Liver (tissue), 8 donors: ENCODE measurements at regions not wholly inside any gene's neighbourhood (a gene's known extent, or its start where the extent isn't known, plus 50 kb on each side); places are given as distances from the start of the nearest gene placed in this dataset.
A peak's percentile ranks its signal among the peaks of the same experiment; 100 is the strongest.

Experiments used
- DNase-seq: peaks from one replicate; pipeline ENCODE4 v3.0.0-alpha.2; 2017; ENCODE audit warnings: low spot score
- H3K27ac ChIP-seq, 2 donors: one replicate each; pipeline ENCODE4 v1.7.0; 2013; ENCODE audit warnings: inconsistent platforms in 2 of 2, low read length in 2 of 2, control low read depth in 1 of 2, low read depth in 1 of 2, mild to moderate bottlenecking in 1 of 2
- H3K27me3 ChIP-seq, 4 donors: one replicate each; pipeline versions ENCODE4 v1.6.1 to v1.7.0; 2013; ENCODE audit warnings: low read length in 3 of 4, inconsistent platforms in 1 of 4, mild to moderate bottlenecking in 1 of 4, moderate library complexity in 1 of 4; ENCODE audit not compliant: control insufficient read depth in 4 of 4, insufficient read depth in 4 of 4
- H3K36me3 ChIP-seq, 4 donors: one replicate each; pipeline versions ENCODE4 v1.6.1 to v1.7.0; 2013; ENCODE audit warnings: low read length in 3 of 4, mild to moderate bottlenecking in 3 of 4, low read depth in 1 of 4, moderate library complexity in 1 of 4; ENCODE audit not compliant: control insufficient read depth in 4 of 4, insufficient read depth in 3 of 4
- H3K4me1 ChIP-seq, 4 donors: one replicate each; pipeline versions ENCODE4 v1.6.1 to v1.7.0; 2013; ENCODE audit warnings: low read length in 3 of 4, mild to moderate bottlenecking in 3 of 4, moderate library complexity in 1 of 4; ENCODE audit not compliant: control insufficient read depth in 4 of 4, insufficient read depth in 4 of 4
- H3K4me3 ChIP-seq, 3 donors: one replicate each; pipeline versions ENCODE4 v1.6.1 to v1.7.0; 2013; ENCODE audit warnings: low read length in 3 of 3, control low read depth in 1 of 3, low read depth in 1 of 3, mild to moderate bottlenecking in 1 of 3
- H3K9ac ChIP-seq, 2 donors: one replicate each; pipeline ENCODE4 v1.7.0; 2013; ENCODE audit warnings: low read length in 2 of 2, mild to moderate bottlenecking in 2 of 2, moderate library complexity in 2 of 2, control low read depth in 1 of 2, low read depth in 1 of 2
- H3K9me3 ChIP-seq, 4 donors: one replicate each; pipeline versions ENCODE4 v1.6.1 to v1.7.0; 2013; ENCODE audit warnings: low read length in 3 of 4; ENCODE audit not compliant: control insufficient read depth in 4 of 4
- CTCF ChIP-seq: fragments of 150-350 bp; IDR thresholded peaks from 2 replicates; pipeline ENCODE4 v1.5.1; 2017; ENCODE audit warnings: improper control_type of control experiment, low read depth, low read length; ENCODE audit not compliant: missing input control
- EGR1 ChIP-seq, 2 donors: IDR thresholded peaks; 2 replicates each; pipeline ENCODE4 v1.6.1; 2016 to 2018; ENCODE audit warnings: antibody characterized with exemption in 2 of 2, low read depth in 2 of 2
- FOXA1 ChIP-seq: IDR thresholded peaks from 2 replicates; pipeline ENCODE4 v1.6.1; 2016; ENCODE audit warnings: antibody characterized with exemption
- FOXA2 ChIP-seq: IDR thresholded peaks from 2 replicates; pipeline ENCODE4 v1.6.1; 2016; ENCODE audit warnings: antibody characterized with exemption
- GABPA ChIP-seq, 2 donors: IDR thresholded peaks in 1 of 2; conservative IDR thresholded peaks in 1 of 2; 2 replicates each; pipeline ENCODE4 v1.6.1; 2016; ENCODE audit warnings: antibody characterized with exemption in 2 of 2, mild to moderate bottlenecking in 1 of 2, moderate library complexity in 1 of 2
- HNF4A ChIP-seq, 2 donors: conservative IDR thresholded peaks; 2 replicates each; pipeline ENCODE4 v1.6.1; 2016; ENCODE audit warnings: antibody characterized with exemption in 2 of 2, mild to moderate bottlenecking in 2 of 2
- HNF4G ChIP-seq: IDR thresholded peaks from 2 replicates; pipeline ENCODE4 v1.6.1; 2016; ENCODE audit warnings: antibody characterized with exemption
- JUND ChIP-seq, 2 donors: IDR thresholded peaks; 2 replicates each; pipeline ENCODE4 v1.6.1; 2016; ENCODE audit warnings: antibody characterized with exemption in 2 of 2
- NR2F2 ChIP-seq: IDR thresholded peaks from 2 replicates; pipeline ENCODE4 v1.6.1; 2016; ENCODE audit warnings: antibody characterized with exemption
- RAD21 ChIP-seq, 2 donors: IDR thresholded peaks; 2 replicates each; pipeline ENCODE4 v1.6.1; 2016; ENCODE audit warnings: antibody characterized with exemption in 2 of 2, mild to moderate bottlenecking in 2 of 2
- RXRA ChIP-seq, 2 donors: IDR thresholded peaks; 2 replicates each; pipeline ENCODE4 v1.6.1; 2017 to 2018; ENCODE audit warnings: antibody characterized with exemption in 2 of 2, mild to moderate bottlenecking in 1 of 2
- SP1 ChIP-seq: IDR thresholded peaks from 2 replicates; pipeline ENCODE4 v1.6.1; 2018; ENCODE audit warnings: antibody characterized with exemption, mild to moderate bottlenecking
- TAF1 ChIP-seq: conservative IDR thresholded peaks from 2 replicates; pipeline ENCODE4 v1.6.1; 2016; ENCODE audit warnings: antibody characterized with exemption, mild to moderate bottlenecking
- YY1 ChIP-seq: IDR thresholded peaks from 2 replicates; pipeline ENCODE4 v1.6.1; 2016; ENCODE audit warnings: antibody characterized with exemption, mild to moderate bottlenecking
- ZBTB33 ChIP-seq: IDR thresholded peaks from 2 replicates; pipeline ENCODE4 v1.6.1; 2016; ENCODE audit warnings: antibody characterized with exemption
- WGBS: extraction: QIAGEN DNeasy Blood & Tissue Kit; methylation state at CpG from one replicate; pipeline ENCODE4 v1.1.7; 2013; 5-methylcytosine and 5-hydroxymethylcytosine counted together
- TF ChIP-seq, protein P1 (sequence below): IDR thresholded peaks from 2 replicates; pipeline ENCODE4 v1.6.1; 2016; ENCODE audit warnings: antibody characterized with exemption, mild to moderate bottlenecking
- TF ChIP-seq, protein P2 (sequence below): IDR thresholded peaks from 2 replicates; pipeline ENCODE4 v1.6.1; 2016; ENCODE audit warnings: antibody characterized with exemption
- TF ChIP-seq, protein P3 (sequence below): IDR thresholded peaks from 2 replicates; pipeline ENCODE4 v1.6.1; 2016; ENCODE audit warnings: antibody characterized with exemption
- donor health status: healthy.
- donor health status: healthy.
- donor health status: healthy.
- donor health status: healthy.
- donor health status: healthy.

DNA sequence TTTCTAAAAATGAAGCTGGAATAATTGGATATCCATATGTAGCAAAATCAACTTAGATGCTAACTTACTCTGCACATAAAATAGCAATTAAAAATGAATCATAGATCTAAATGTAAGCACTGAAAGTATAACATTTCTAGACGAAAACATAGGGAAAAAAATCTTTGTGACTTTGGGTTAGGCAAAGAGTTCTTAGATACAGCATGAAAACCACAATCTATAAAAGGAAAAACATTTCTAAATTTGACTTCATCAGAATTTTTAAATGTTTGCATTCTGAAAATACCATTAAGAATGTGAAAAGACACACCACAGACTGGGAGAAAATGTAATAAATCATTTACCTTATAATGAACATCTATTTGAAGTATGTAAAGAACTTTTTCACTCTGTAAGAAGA is 128.8 kb downstream of the APIP start:
- Histone ChIP-seq H3K9ac (no peak overlapping the region), H3K27ac (no peak overlapping the region), H3K9me3 (no peaks in the 10 kb centered on the region), H3K36me3 (no peaks in the 10 kb centered on the region), H3K4me1 (peaks cover 4 to 30% (median 19%) of the 10 kb centered on the region in 4 donors), H3K27me3 (no peaks in the 10 kb centered on the region), H3K4me3 (no peak overlapping the region)
- WGBS = 73% methylated on average over 1 of the region's 1 CpG
- TF ChIP-seq CTCF (no peak), RAD21 (IDR thresholded peaks at IDR 0.05) (no peak)
- no peak for DNase-seq

DNA sequence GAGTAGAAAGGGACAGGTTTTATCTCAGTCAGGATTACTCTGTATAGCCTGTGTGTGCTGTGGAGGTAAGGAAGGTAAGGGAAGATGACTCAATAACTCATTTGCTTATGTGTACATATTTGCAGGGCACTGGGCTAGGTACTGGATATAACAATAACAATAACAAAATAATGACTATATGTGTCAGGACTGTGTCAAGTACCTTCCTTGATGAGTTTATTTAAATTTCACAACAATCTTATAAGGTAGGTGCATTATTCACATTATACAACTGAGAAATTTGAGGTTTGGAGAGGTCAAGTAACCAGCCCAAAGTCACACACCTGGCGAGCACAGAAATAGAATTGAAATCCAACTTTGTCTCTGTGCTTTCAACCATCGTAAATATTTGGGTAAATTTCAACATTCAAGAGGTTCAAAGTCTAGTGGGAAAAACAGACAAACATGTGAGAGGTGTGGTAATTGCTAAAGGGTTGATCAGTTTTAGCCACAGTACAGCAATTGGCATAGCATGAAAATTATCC is 131.8 kb downstream of the APIP start:
- H3K27ac ChIP-seq = peak overlapping the region; percentile 82 to 97
- peak overlapping the region in 1 of 2 donors; percentile 55 for H3K9ac ChIP-seq

More for the DNA sequence above, 131.8 kb downstream of the APIP start:
- DNase-seq = no peak
- H3K4me1 ChIP-seq = peaks cover 4 to 19% (median 16%) of the 10 kb centered on the region in 4 donors
- peak overlapping the region in 1 of 3 donors; percentile 2 for H3K4me3 ChIP-seq
- 18% methylated on average over 2 of the region's 2 CpGs for WGBS
- no peaks in the 10 kb centered on the region for H3K9me3 ChIP-seq
- H3K27me3 ChIP-seq = no peaks in the 10 kb centered on the region
- H3K36me3 ChIP-seq = no peaks in the 10 kb centered on the region
- TF ChIP-seq EGR1 (IDR thresholded peaks at IDR 0.05; ENCODE audit: low read depth in 2 of 2) (peak in 1 of 2 donors; percentile 60), TAF1 (no peak), FOXA1 (peak; percentile 26), RXRA (IDR thresholded peaks at IDR 0.05) (peak; percentile 43 to 71), GABPA (IDR thresholded peaks at IDR 0.05 in 1 of 2, conservative IDR thresholded peaks at IDR 0.05 in 1 of 2) (peak in 1 of 2 donors; percentile 22), YY1 (no peak), ZBTB33 (peak; percentile 67), JUND (IDR thresholded peaks at IDR 0.05) (peak; percentile 6 to 65), RAD21 (IDR thresholded peaks at IDR 0.05) (peak; percentile 36 to 46), HNF4G (peak; percentile 78), FOXA2 (peak; percentile 50), HNF4A (conservative IDR thresholded peaks at IDR 0.05) (peak; percentile 91), SP1 (peak; percentile 81), CTCF (no peak), NR2F2 (no peak)
- TF ChIP-seq, protein P1, sequence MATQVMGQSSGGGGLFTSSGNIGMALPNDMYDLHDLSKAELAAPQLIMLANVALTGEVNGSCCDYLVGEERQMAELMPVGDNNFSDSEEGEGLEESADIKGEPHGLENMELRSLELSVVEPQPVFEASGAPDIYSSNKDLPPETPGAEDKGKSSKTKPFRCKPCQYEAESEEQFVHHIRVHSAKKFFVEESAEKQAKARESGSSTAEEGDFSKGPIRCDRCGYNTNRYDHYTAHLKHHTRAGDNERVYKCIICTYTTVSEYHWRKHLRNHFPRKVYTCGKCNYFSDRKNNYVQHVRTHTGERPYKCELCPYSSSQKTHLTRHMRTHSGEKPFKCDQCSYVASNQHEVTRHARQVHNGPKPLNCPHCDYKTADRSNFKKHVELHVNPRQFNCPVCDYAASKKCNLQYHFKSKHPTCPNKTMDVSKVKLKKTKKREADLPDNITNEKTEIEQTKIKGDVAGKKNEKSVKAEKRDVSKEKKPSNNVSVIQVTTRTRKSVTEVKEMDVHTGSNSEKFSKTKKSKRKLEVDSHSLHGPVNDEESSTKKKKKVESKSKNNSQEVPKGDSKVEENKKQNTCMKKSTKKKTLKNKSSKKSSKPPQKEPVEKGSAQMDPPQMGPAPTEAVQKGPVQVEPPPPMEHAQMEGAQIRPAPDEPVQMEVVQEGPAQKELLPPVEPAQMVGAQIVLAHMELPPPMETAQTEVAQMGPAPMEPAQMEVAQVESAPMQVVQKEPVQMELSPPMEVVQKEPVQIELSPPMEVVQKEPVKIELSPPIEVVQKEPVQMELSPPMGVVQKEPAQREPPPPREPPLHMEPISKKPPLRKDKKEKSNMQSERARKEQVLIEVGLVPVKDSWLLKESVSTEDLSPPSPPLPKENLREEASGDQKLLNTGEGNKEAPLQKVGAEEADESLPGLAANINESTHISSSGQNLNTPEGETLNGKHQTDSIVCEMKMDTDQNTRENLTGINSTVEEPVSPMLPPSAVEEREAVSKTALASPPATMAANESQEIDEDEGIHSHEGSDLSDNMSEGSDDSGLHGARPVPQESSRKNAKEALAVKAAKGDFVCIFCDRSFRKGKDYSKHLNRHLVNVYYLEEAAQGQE = peak; percentile 45
- TF ChIP-seq, protein P2, sequence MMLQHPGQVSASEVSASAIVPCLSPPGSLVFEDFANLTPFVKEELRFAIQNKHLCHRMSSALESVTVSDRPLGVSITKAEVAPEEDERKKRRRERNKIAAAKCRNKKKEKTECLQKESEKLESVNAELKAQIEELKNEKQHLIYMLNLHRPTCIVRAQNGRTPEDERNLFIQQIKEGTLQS = no peak
- TF ChIP-seq, protein P3, sequence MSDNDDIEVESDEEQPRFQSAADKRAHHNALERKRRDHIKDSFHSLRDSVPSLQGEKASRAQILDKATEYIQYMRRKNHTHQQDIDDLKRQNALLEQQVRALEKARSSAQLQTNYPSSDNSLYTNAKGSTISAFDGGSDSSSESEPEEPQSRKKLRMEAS = peak; percentile 53
